ENCODE measurements at regions not wholly inside any gene's neighbourhood (a gene's known extent, or its start where the extent isn't known, plus 50 kb on each side); places are given as distances from the start of the nearest gene placed in this dataset.
"Not testable (repeated sequence)": the region's sequence is repeated elsewhere in the genome, so short reads cannot be mapped to it uniquely, and the experiment has no call there.

DNA sequence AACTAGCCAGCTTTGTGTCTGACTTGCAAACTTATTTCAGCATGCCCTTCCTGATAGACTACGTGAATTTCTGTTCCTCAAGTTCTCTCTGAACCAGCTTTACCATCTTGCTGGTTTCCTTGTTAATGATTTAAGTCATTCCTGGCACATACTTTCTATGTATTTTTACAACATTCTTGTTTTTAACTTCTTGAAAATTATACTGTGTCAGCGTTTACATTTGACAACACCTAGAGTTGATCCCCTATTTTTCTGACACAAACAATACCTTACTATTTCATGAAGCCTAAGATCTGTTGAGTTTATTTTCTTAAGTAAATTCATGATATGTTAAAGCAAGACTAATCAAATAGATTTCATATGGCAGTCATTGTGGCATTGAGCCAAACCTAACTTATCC lies 686.3 kb downstream of the XPNPEP1 start:
- H3K27ac Mint-ChIP-seq, result no peak overlapping the region
- Histone ChIP-seq H3K9ac (ENCODE audit: low read length) (no peak overlapping the region), H3K36me3 (replicated peaks in 1 of 2; ENCODE audit: control extremely low read depth in 1 of 2, control insufficient read depth in 1 of 2, extremely low read depth in 1 of 2, insufficient read depth in 2 of 2, low read length in 1 of 2) (no peaks in the 10 kb centered on the region), H3K4me2 (replicated peaks; ENCODE audit: low read depth, low read length, poor library complexity, severe bottlenecking) (no peak overlapping the region), H3K4me3 (ENCODE audit: control extremely low read depth in 1 of 5, extremely low read depth in 1 of 5, insufficient read depth in 1 of 5, low read depth in 2 of 5, low read length in 4 of 5) (no peak overlapping the region), H4K20me1 (ENCODE audit: control insufficient read depth, insufficient read depth, low read length, poor library complexity, severe bottlenecking) (no peaks in the 10 kb centered on the region), H3K9me3 (ENCODE audit: control extremely low read depth in 1 of 3, control insufficient read depth in 2 of 3, insufficient read depth in 1 of 3, low read length in 2 of 3) (no peaks in the 10 kb centered on the region), H3K27me3 (replicated peaks in 1 of 4; ENCODE audit: control extremely low read depth in 1 of 4, control insufficient read depth in 3 of 4, insufficient read depth in 4 of 4, low read length in 3 of 4) (no peaks in the 10 kb centered on the region), H3K79me2 (ENCODE audit: control insufficient read depth, insufficient read depth, low read length) (no peaks in the 10 kb centered on the region), H3K27ac (ENCODE audit: low read length in 2 of 2) (no peak overlapping the region), H3K4me1 (ENCODE audit: control insufficient read depth in 2 of 2, insufficient read depth in 2 of 2, low read length in 2 of 2) (no peaks in the 10 kb centered on the region), H2AFZ (ENCODE audit: insufficient read depth, low read depth, low read length, poor library complexity, severe bottlenecking) (no peak overlapping the region)
- no peaks in the 10 kb centered on the region for H3K4me1 Mint-ChIP-seq
- ATAC-seq (ENCODE audit: low read depth), result no peak
- DNase-seq, result no peak
- no peak overlapping the region for H3K4me3 Mint-ChIP-seq
- intact Hi-C loops (cut with micrococcal nuclease), result no loop called here
- ChIA-PET CTCF (no interaction called here), POLR2A (no interaction called here)
- no CpG with 5 or more reads among the region's 2 CpGs for WGBS (ENCODE audit: insufficient coverage)
- H3K9me3 Mint-ChIP-seq (ENCODE audit: insufficient read depth), result peaks cover 3% of the 10 kb centered on the region
- H3K27me3 Mint-ChIP-seq, result no peaks in the 10 kb centered on the region
- TF ChIP-seq EZH2 (IDR thresholded peaks at IDR 0.05; ENCODE audit: borderline replicate concordance, insufficient read depth, low read depth, low read length, poor library complexity, severe bottlenecking), result no peak
- TF ChIP-seq, protein P1, sequence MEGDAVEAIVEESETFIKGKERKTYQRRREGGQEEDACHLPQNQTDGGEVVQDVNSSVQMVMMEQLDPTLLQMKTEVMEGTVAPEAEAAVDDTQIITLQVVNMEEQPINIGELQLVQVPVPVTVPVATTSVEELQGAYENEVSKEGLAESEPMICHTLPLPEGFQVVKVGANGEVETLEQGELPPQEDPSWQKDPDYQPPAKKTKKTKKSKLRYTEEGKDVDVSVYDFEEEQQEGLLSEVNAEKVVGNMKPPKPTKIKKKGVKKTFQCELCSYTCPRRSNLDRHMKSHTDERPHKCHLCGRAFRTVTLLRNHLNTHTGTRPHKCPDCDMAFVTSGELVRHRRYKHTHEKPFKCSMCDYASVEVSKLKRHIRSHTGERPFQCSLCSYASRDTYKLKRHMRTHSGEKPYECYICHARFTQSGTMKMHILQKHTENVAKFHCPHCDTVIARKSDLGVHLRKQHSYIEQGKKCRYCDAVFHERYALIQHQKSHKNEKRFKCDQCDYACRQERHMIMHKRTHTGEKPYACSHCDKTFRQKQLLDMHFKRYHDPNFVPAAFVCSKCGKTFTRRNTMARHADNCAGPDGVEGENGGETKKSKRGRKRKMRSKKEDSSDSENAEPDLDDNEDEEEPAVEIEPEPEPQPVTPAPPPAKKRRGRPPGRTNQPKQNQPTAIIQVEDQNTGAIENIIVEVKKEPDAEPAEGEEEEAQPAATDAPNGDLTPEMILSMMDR (IDR thresholded peaks at IDR 0.05), result no peak

DNA sequence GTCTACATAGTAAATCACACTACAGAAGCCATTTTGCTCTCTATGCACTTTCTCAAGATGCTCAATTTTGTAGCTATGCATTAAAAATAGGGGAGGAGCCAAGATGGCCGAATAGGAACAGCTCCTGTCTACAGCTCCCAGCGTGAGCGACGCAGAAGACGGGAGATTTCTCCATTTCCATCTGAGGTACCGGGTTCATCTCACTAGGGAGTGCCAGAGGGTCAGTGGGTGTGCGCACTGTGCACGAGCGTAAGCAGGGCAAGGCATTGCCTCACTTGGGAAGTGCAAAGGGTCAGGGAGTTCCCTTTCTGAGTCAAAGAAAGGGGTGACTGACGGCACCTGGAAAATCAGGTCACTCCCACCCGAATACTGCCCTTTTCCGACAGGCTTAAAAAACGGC lies 699.8 kb downstream of the XPNPEP1 start:
- H3K4me2 ChIP-seq (replicated peaks; ENCODE audit: low read depth, low read length, poor library complexity, severe bottlenecking); H3K9ac ChIP-seq (ENCODE audit: low read length); H3K27me3 Mint-ChIP-seq; H3K27ac Mint-ChIP-seq; H2AFZ ChIP-seq (ENCODE audit: insufficient read depth, low read depth, low read length, poor library complexity, severe bottlenecking); DNase-seq; POLR2A ChIA-PET; CTCF ChIA-PET; H3K9me3 ChIP-seq (ENCODE audit: control extremely low read depth in 1 of 3, control insufficient read depth in 2 of 3, insufficient read depth in 1 of 3, low read length in 2 of 3); ATAC-seq (ENCODE audit: low read depth); H3K4me3 Mint-ChIP-seq; H3K4me3 ChIP-seq (ENCODE audit: control extremely low read depth in 1 of 5, extremely low read depth in 1 of 5, insufficient read depth in 1 of 5, low read depth in 2 of 5, low read length in 4 of 5); H3K4me1 Mint-ChIP-seq; H4K20me1 ChIP-seq (ENCODE audit: control insufficient read depth, insufficient read depth, low read length, poor library complexity, severe bottlenecking); H3K27me3 ChIP-seq (replicated peaks in 1 of 4; ENCODE audit: control extremely low read depth in 1 of 4, control insufficient read depth in 3 of 4, insufficient read depth in 4 of 4, low read length in 3 of 4); intact Hi-C loops (cut with micrococcal nuclease); H3K9me3 Mint-ChIP-seq (ENCODE audit: insufficient read depth); H3K79me2 ChIP-seq (ENCODE audit: control insufficient read depth, insufficient read depth, low read length); H3K27ac ChIP-seq (ENCODE audit: low read length in 2 of 2); H3K36me3 ChIP-seq (replicated peaks in 1 of 2; ENCODE audit: control extremely low read depth in 1 of 2, control insufficient read depth in 1 of 2, extremely low read depth in 1 of 2, insufficient read depth in 2 of 2, low read length in 1 of 2); H3K4me1 ChIP-seq (ENCODE audit: control insufficient read depth in 2 of 2, insufficient read depth in 2 of 2, low read length in 2 of 2): not testable (repeated sequence)
- WGBS (ENCODE audit: insufficient coverage), result 94% methylated on average over 13 of the region's 13 CpGs

Data from B cell (primary cell).